Embryonic facial prominence (tissue), 1 donor: ENCODE measurements at regions not wholly inside any gene's neighbourhood (a gene's known extent, or its start where the extent isn't known, plus 50 kb on each side); places are given as distances from the start of the nearest gene placed in this dataset.

Experiments
- DNase-seq: peaks from one replicate; pipeline ENCODE4 v3.0.0-alpha.2; 2016; ENCODE audit errors: extremely low spot score

- no peak for DNase-seq
Observed at GRCh38 chr3:6567241-6567640, 293.7 kb upstream of the GRM7 start.

DNA sequence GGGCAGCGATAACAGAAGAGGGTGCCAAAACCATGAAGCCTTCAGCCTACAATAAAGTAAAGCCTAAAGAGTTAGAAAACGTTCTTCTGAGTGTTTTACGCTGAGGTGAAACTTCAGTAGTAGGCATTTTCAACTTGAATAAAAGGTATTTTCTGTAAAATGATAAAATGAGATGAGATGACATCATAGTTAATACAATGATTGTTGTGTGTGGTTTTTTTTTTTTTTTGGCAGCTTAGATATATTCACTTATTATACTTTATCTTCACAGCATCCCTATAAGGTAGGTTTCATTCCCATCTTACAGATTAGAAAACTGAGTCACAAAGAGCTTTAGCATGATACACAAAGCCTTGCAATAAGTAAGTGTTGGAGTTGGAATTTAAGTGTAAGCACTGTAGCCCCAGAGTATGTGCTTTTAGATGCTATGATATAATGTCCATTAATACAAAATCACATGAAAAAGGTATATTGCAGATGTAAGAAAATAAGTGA is 291.9 kb upstream of the GRM7 start:
- DNase-seq, result no peak

DNA sequence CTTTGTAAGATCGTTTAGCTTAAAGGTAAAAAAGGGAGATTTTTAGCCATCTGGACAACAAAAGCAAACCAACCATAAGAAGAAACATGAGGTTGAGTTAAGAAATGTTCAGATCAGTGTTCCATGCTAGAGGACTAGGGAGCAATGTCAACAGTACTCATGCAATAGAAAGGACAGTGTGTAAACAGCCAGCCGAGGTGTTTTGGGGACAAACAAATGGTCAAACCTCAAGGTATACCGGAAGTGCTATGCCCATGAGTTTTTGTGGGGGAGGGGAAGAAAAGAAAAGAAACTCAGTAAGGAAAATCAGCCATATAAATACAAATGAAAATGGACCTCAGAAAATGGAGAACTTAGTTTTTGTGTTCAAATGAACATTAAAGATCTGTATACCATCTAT is 289.5 kb upstream of the GRM7 start:
- DNase-seq, result no peak

- DNase-seq, result no peak
Observed at GRCh38 chr3:6577584-6577983, 283.3 kb upstream of the GRM7 start.

DNA sequence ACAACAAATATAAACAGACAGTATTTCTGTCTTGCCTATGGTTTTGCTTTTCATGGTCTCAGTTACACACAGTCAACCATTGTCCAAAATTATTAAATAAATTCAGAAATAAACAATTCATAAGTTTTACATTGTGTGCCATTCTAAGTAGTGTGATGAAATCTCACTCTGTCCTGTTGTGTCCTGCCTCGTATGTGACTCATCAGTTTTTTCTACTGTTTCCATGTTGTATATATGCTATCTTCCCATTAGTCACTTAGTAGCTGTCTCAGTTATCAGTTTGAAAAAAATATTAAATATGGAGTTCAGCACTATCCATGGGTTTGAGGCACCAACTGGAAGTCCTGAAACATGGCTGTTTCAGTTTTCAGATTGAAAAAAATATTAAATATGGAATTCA is 282.4 kb upstream of the GRM7 start:
- no peak for DNase-seq

DNA sequence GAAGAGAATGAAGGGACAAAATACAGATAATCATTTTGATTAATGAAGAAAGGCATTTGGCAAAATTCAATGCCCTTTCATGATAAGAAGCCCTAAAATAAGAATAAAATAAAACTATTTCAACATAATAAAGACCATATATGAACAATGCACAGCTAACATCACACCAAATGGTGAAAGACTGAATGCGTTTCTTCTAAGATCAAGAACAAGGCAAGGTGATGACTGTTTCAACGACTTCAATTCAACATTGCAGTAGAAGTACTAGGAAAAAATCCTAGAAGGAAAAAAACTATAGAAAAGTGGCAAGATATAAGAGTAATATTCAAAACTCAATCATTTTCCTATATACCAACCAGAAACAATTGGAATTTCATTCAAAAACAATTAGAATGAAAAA is 280.1 kb upstream of the GRM7 start:
- no peak for DNase-seq

GRCh38 chr3:6585360-6585759 is 275.6 kb upstream of the GRM7 start:
- DNase-seq, result no peak

DNA sequence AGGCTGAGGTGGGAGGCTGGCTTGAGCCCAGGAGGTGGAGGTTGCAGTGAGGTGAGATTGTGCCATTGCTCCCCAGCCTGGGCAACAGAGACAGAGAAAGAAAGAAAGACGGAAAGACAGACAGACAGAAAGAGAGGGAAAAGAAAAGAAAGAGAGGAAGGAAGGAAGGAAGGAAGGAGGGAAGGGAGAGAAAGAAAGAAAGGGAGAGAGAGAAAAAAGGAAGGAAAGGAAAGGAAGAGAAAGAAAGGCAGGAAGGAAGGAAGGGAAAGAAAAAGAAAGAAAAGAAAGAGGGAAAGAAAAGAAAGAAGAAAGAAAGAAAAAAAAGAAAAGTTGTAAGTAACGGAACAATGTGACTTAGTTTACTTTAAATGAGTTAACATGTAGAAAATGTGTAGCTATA is 260.7 kb upstream of the GRM7 start:
- DNase-seq, result no peak

GRCh38 chr3:6601374-6601773 is 259.5 kb upstream of the GRM7 start:
- DNase-seq, result no peak

- no peak for DNase-seq
Observed at GRCh38 chr3:6602329-6602728, 258.6 kb upstream of the GRM7 start.

DNA sequence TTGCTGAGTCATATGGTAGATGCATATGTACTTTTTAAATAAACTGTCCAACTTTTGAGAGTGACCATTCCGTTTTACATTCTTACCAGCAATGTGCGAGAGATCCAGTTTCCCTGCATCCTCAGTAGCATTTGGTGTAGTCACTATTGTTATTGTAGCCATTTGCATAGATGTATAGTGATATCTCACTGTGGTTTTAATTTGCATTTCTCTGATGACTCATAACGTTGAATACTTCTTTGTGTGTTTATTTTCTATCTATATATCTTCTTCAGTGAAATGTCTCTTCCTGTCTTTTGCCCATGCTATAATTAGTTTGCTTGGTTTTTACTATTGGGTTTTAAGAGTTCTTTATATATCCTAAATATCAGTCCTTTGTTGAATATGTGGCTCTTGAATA is 255.7 kb upstream of the GRM7 start:
- DNase-seq, result no peak

- DNase-seq, result no peak
Observed at GRCh38 chr3:6608843-6609242, 252.1 kb upstream of the GRM7 start.

- DNase-seq, result no peak
Observed at GRCh38 chr3:6612034-6612616, 248.8 kb upstream of the GRM7 start.

DNA sequence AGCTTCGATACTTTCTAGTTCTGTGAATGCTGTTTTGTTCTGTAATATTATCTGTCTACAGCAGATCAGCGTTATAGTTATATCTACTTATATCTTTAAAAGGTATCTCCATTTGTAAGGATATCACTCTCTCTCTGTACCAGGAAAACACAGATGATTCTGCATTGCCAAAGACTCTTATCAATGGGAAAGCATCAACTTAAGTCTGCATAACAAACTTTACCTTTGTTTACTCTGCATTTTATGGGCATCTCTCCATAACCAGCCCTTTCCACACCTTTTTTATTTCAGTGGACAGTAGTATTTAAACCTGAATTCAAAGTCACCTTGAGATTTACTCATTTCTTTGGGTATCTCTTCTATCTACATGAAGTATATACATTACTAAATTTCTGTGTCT is 238.7 kb upstream of the GRM7 start:
- no peak for DNase-seq

- no peak for DNase-seq
Observed at GRCh38 chr3:6622712-6623111, 238.2 kb upstream of the GRM7 start.

DNA sequence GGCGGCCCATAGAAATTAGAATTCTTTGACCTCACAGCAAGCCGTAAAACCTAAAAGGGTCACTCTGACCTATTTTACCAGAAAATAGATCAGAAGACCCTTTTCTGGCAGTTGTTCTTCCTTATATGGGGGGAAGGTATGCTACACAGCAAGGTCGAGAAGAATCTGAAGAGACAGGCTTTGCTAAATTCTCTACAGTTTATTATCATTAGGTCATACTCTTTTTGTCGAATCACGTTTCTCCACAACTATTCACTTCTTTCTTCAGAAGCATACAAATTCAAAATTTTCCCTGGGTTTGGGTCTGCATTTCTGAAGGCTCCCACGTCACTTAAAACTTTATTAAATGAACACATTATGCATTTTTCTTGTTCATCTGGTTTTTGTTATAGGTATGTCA is 229.5 kb upstream of the GRM7 start:
- DNase-seq, result no peak

DNA sequence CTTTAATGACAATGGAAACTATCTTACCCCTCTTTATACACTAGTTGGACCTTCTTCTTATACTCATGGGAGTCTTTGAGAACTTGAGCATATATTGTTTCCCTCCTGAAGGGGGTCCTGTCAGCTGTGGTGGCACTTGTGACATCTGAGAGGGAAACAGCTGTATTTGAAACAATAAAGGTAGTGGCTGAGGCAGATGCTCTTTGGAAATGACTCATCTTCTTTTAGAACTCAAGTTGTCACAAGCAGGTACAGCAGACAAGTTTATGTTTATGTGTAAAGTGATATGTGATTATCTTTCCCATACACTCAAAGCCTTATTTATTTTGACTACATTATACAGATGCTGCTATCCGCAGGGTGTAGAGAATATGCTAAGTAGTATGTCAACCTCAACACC is 220.0 kb upstream of the GRM7 start:
- no peak for DNase-seq

- no peak for DNase-seq
Observed at GRCh38 chr3:6644070-6644929, 216.6 kb upstream of the GRM7 start.

DNA sequence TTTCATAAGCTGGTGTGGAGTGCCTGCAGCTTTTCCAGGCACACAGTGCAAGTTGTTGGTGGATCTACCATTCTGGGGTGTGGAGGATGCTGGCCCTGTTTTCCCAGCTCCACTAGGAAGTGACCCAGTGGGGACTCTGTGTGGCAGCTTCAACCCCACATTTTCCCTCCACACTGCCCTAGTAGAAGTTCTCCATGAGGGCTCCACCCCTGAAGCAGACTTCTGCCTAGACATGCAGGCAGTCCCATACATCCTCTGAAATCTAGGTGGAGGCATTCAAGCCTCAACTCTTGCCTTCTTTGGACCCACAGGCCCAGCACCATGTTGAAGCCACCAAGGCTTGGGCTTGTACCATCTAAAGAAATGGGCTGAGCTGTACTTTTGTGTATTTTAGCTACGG is 206.2 kb upstream of the GRM7 start:
- DNase-seq, result no peak

DNA sequence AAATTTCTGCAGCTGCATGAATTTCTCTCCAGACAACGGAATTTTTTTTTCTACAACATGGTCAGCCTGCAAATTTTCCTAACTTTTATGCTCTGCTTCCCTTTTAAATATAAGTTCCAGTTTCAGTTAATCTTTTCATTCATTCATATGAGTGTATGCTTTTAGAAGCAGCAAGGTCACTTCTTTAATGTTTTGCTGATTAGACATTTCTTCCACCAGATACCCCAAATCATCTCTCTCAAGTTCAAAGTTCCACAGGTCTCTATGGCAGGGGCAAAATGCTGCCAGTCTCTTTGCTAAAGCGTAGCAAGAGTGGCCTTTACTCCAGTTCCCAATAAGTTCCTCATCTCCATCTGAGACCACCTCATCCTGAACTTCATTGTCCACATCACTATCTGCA is 205.6 kb upstream of the GRM7 start:
- no peak for DNase-seq

DNA sequence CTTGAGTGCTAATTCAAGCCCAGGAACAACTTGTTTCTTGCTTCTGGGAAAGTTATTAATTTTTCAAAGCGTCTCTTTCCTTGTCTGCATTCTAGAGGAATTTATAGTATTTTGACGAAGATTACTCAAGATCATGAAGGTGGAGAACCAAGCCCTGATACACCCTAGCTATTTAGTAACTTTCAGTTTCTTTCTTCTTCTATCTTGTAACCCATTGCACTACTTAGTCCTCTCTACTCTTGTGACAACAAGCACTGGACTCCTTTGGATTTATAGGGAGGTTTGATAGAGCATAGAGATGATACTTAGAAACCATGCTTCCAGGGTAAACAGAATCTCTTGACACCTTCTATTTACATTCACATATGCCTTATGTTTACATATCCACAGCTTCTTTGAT is 203.3 kb upstream of the GRM7 start:
- no peak for DNase-seq

GRCh38 chr3:6667354-6667753 is 193.6 kb upstream of the GRM7 start:
- DNase-seq, result no peak

GRCh38 chr3:6671363-6671762 is 189.6 kb upstream of the GRM7 start:
- DNase-seq, result no peak

GRCh38 chr3:6679510-6679909 is 181.4 kb upstream of the GRM7 start:
- no peak for DNase-seq
